ENCODE measurements at regions not wholly inside any gene's neighbourhood (a gene's known extent, or its start where the extent isn't known, plus 50 kb on each side); places are given as distances from the start of the nearest gene placed in this dataset.

- DNase-seq: no peak
Observed at GRCh38 chr7:85566095-85566794, 379.4 kb upstream of the SEMA3D start.

GRCh38 chr7:85565276-85565675 is 378.4 kb upstream of the SEMA3D start:
- no peak for DNase-seq

- DNase-seq: no peak
Observed at GRCh38 chr7:85564861-85565260, 378.0 kb upstream of the SEMA3D start.

- no peak for DNase-seq
Observed at GRCh38 chr7:85561706-85562105, 374.9 kb upstream of the SEMA3D start.

- no peak for DNase-seq
Observed at GRCh38 chr7:85554236-85555178, 367.7 kb upstream of the SEMA3D start.

- DNase-seq: no peak
Observed at GRCh38 chr7:85535974-85536729, 349.3 kb upstream of the SEMA3D start.

- no peak for DNase-seq
Observed at GRCh38 chr7:85529831-85530230, 343.0 kb upstream of the SEMA3D start.

GRCh38 chr7:85529201-85529600 is 342.3 kb upstream of the SEMA3D start:
- DNase-seq: no peak

GRCh38 chr7:85528581-85528980 is 341.7 kb upstream of the SEMA3D start:
- no peak for DNase-seq

- DNase-seq: no peak
Observed at GRCh38 chr7:85525676-85526075, 338.8 kb upstream of the SEMA3D start.

- no peak for DNase-seq
Observed at GRCh38 chr7:85522070-85522469, 335.2 kb upstream of the SEMA3D start.

GRCh38 chr7:85521108-85521694 is 334.3 kb upstream of the SEMA3D start:
- no peak for DNase-seq

- no peak for DNase-seq
Observed at GRCh38 chr7:85520175-85520574, 333.3 kb upstream of the SEMA3D start.

GRCh38 chr7:85516675-85517074 is 329.8 kb upstream of the SEMA3D start:
- DNase-seq: no peak

- DNase-seq: no peak
Observed at GRCh38 chr7:85512790-85513189, 325.9 kb upstream of the SEMA3D start.

GRCh38 chr7:85510287-85510686 is 323.4 kb upstream of the SEMA3D start:
- no peak for DNase-seq

- no peak for DNase-seq
Observed at GRCh38 chr7:85509476-85509875, 322.6 kb upstream of the SEMA3D start.

- no peak for DNase-seq
Observed at GRCh38 chr7:85508642-85509410, 322.0 kb upstream of the SEMA3D start.

- DNase-seq: no peak
Observed at GRCh38 chr7:85498031-85498430, 311.2 kb upstream of the SEMA3D start.

- DNase-seq: no peak
Observed at GRCh38 chr7:85489498-85489897, 302.6 kb upstream of the SEMA3D start.

- DNase-seq: no peak
Observed at GRCh38 chr7:85488406-85488805, 301.6 kb upstream of the SEMA3D start.

- DNase-seq: no peak
Observed at GRCh38 chr7:85483177-85483576, 296.3 kb upstream of the SEMA3D start.

All from C1 segment of cervical spinal cord (tissue), 14 donors.